ENCODE measurements at regions not wholly inside any gene's neighbourhood (a gene's known extent, or its start where the extent isn't known, plus 50 kb on each side); places are given as distances from the start of the nearest gene placed in this dataset.
"Not testable (repeated sequence)": the region's sequence is repeated elsewhere in the genome, so short reads cannot be mapped to it uniquely, and the experiment has no call there.

GRCh38 chr16:16917191-16917785, 538.3 kb downstream of the NPIPA7 start:
- H3K4me1 Mint-ChIP-seq (ENCODE audit: low read depth) = no peaks in the 10 kb centered on the region
- no peaks in the 10 kb centered on the region for H3K36me3 Mint-ChIP-seq
- no peaks in the 10 kb centered on the region for H3K9me3 Mint-ChIP-seq
- POLR2A ChIA-PET = no interaction called here
- H3K27ac Mint-ChIP-seq = no peak overlapping the region
- DNase-seq = no peak
- peaks cover 11% of the 10 kb centered on the region for H3K27me3 Mint-ChIP-seq
- no peak overlapping the region for H3K4me3 Mint-ChIP-seq
- CTCF ChIA-PET = no interaction called here
- intact Hi-C loops (cut with micrococcal nuclease) = no loop called here

GRCh38 chr16:16923479-16923878, 544.5 kb downstream of the NPIPA7 start:
- intact Hi-C loops (cut with micrococcal nuclease) = no loop called here
- no peak for DNase-seq
- Mint-ChIP-seq H3K36me3 (no peaks in the 10 kb centered on the region), H3K27ac (no peak overlapping the region), H3K4me3 (no peak overlapping the region), H3K9me3 (no peaks in the 10 kb centered on the region), H3K4me1 (ENCODE audit: low read depth) (no peaks in the 10 kb centered on the region), H3K27me3 (peaks cover 2% of the 10 kb centered on the region)
- ChIA-PET CTCF (no interaction called here), POLR2A (no interaction called here)

- H3K9me3 Mint-ChIP-seq = no peaks in the 10 kb centered on the region
- no peaks in the 10 kb centered on the region for H3K36me3 Mint-ChIP-seq
- ChIA-PET POLR2A (no interaction called here), CTCF (no interaction called here)
- no peaks in the 10 kb centered on the region for H3K4me1 Mint-ChIP-seq (ENCODE audit: low read depth)
- no peak overlapping the region for H3K4me3 Mint-ChIP-seq
- no peak for DNase-seq
- intact Hi-C loops (cut with micrococcal nuclease) = no loop called here
- peaks cover 2% of the 10 kb centered on the region for H3K27me3 Mint-ChIP-seq
- H3K27ac Mint-ChIP-seq = no peak overlapping the region
These were observed 545.7 kb downstream of the NPIPA7 start for GRCh38 chr16:16924613-16925012.

- Mint-ChIP-seq H3K36me3 (no peaks in the 10 kb centered on the region), H3K4me3 (no peak overlapping the region), H3K4me1 (ENCODE audit: low read depth) (no peaks in the 10 kb centered on the region), H3K27me3 (no peaks in the 10 kb centered on the region), H3K9me3 (no peaks in the 10 kb centered on the region), H3K27ac (no peak overlapping the region)
- intact Hi-C loops (cut with micrococcal nuclease) = no loop called here
- ChIA-PET CTCF (no interaction called here), POLR2A (no interaction called here)
- no peak for DNase-seq
These were observed 545.3 kb downstream of the XYLT1 start for GRCh38 chr16:16925432-16925831.

- Mint-ChIP-seq H3K4me1 (ENCODE audit: low read depth) (no peaks in the 10 kb centered on the region), H3K27ac (no peak overlapping the region), H3K36me3 (no peaks in the 10 kb centered on the region), H3K27me3 (no peaks in the 10 kb centered on the region), H3K9me3 (no peaks in the 10 kb centered on the region), H3K4me3 (no peak overlapping the region)
- ChIA-PET POLR2A (no interaction called here), CTCF (no interaction called here)
- intact Hi-C loops (cut with micrococcal nuclease) = no loop called here
- DNase-seq = no peak
These were observed 542.1 kb downstream of the XYLT1 start for GRCh38 chr16:16928532-16929109.

GRCh38 chr16:16930309-16931000, 540.3 kb downstream of the XYLT1 start:
- no peak overlapping the region for H3K4me3 Mint-ChIP-seq
- CTCF ChIA-PET = no interaction called here
- DNase-seq = no peak
- intact Hi-C loops (cut with micrococcal nuclease) = no loop called here
- no peak overlapping the region for H3K27ac Mint-ChIP-seq
- POLR2A ChIA-PET = no interaction called here
- no peaks in the 10 kb centered on the region for H3K4me1 Mint-ChIP-seq (ENCODE audit: low read depth)
- no peaks in the 10 kb centered on the region for H3K36me3 Mint-ChIP-seq
- H3K27me3 Mint-ChIP-seq = no peaks in the 10 kb centered on the region
- H3K9me3 Mint-ChIP-seq = no peaks in the 10 kb centered on the region

- H3K4me1 Mint-ChIP-seq (ENCODE audit: low read depth) = no peaks in the 10 kb centered on the region
- H3K9me3 Mint-ChIP-seq = no peaks in the 10 kb centered on the region
- no peak overlapping the region for H3K4me3 Mint-ChIP-seq
- POLR2A ChIA-PET = no interaction called here
- CTCF ChIA-PET = no interaction called here
- DNase-seq = no peak
- no peak overlapping the region for H3K27ac Mint-ChIP-seq
- peaks cover 3% of the 10 kb centered on the region for H3K27me3 Mint-ChIP-seq
- intact Hi-C loops (cut with micrococcal nuclease) = no loop called here
- H3K36me3 Mint-ChIP-seq = no peaks in the 10 kb centered on the region
These were observed 536.9 kb downstream of the XYLT1 start for GRCh38 chr16:16933861-16934260.

GRCh38 chr16:16934660-16935059, 536.1 kb downstream of the XYLT1 start:
- Mint-ChIP-seq H3K9me3 (no peaks in the 10 kb centered on the region), H3K27ac (no peak overlapping the region), H3K4me3 (no peak overlapping the region), H3K36me3 (no peaks in the 10 kb centered on the region), H3K27me3 (peaks cover 3% of the 10 kb centered on the region), H3K4me1 (ENCODE audit: low read depth) (no peaks in the 10 kb centered on the region)
- CTCF ChIA-PET = no interaction called here
- POLR2A ChIA-PET = no interaction called here
- no peak for DNase-seq
- intact Hi-C loops (cut with micrococcal nuclease) = no loop called here

GRCh38 chr16:16935909-16936308, 534.9 kb downstream of the XYLT1 start:
- DNase-seq; H3K27me3 Mint-ChIP-seq; H3K27ac Mint-ChIP-seq; H3K36me3 Mint-ChIP-seq; CTCF ChIA-PET; POLR2A ChIA-PET; intact Hi-C loops (cut with micrococcal nuclease); H3K4me1 Mint-ChIP-seq (ENCODE audit: low read depth); H3K4me3 Mint-ChIP-seq; H3K9me3 Mint-ChIP-seq: not testable (repeated sequence)

- H3K9me3 Mint-ChIP-seq = no peaks in the 10 kb centered on the region
- H3K36me3 Mint-ChIP-seq = no peaks in the 10 kb centered on the region
- intact Hi-C loops (cut with micrococcal nuclease) = no loop called here
- DNase-seq = no peak
- H3K27me3 Mint-ChIP-seq = peaks cover 3% of the 10 kb centered on the region
- H3K4me1 Mint-ChIP-seq (ENCODE audit: low read depth) = no peaks in the 10 kb centered on the region
- ChIA-PET POLR2A (no interaction called here), CTCF (no interaction called here)
- H3K27ac Mint-ChIP-seq = no peak overlapping the region
- H3K4me3 Mint-ChIP-seq = no peak overlapping the region
These were observed 533.2 kb downstream of the XYLT1 start for GRCh38 chr16:16937576-16937975.

GRCh38 chr16:16938009-16938408, 532.8 kb downstream of the XYLT1 start:
- Mint-ChIP-seq H3K27ac (no peak overlapping the region), H3K9me3 (no peaks in the 10 kb centered on the region), H3K27me3 (peaks cover 3% of the 10 kb centered on the region), H3K36me3 (no peaks in the 10 kb centered on the region), H3K4me1 (ENCODE audit: low read depth) (no peaks in the 10 kb centered on the region), H3K4me3 (no peak overlapping the region)
- POLR2A ChIA-PET = no interaction called here
- intact Hi-C loops (cut with micrococcal nuclease) = no loop called here
- CTCF ChIA-PET = no interaction called here
- DNase-seq = no peak

GRCh38 chr16:16938980-16939379, 531.8 kb downstream of the XYLT1 start:
- Mint-ChIP-seq H3K9me3 (no peaks in the 10 kb centered on the region), H3K4me1 (ENCODE audit: low read depth) (no peaks in the 10 kb centered on the region), H3K36me3 (no peaks in the 10 kb centered on the region), H3K4me3 (no peak overlapping the region), H3K27ac (no peak overlapping the region), H3K27me3 (peaks cover 3% of the 10 kb centered on the region)
- intact Hi-C loops (cut with micrococcal nuclease) = no loop called here
- ChIA-PET POLR2A (no interaction called here), CTCF (no interaction called here)
- DNase-seq = no peak

- Mint-ChIP-seq H3K27me3 (peaks cover 3% of the 10 kb centered on the region), H3K4me1 (ENCODE audit: low read depth) (no peaks in the 10 kb centered on the region), H3K36me3 (no peaks in the 10 kb centered on the region), H3K27ac (no peak overlapping the region), H3K4me3 (no peak overlapping the region), H3K9me3 (no peaks in the 10 kb centered on the region)
- DNase-seq = no peak
- CTCF ChIA-PET = no interaction called here
- POLR2A ChIA-PET = no interaction called here
- intact Hi-C loops (cut with micrococcal nuclease) = no loop called here
These were observed 530.4 kb downstream of the XYLT1 start for GRCh38 chr16:16940351-16940750.

Measured in activated CD4-positive, alpha-beta memory T cell treated with anti-CD3 and anti-CD28 coated beads for 36 hours (primary cell).